ENCODE measurements at regions not wholly inside any gene's neighbourhood (a gene's known extent, or its start where the extent isn't known, plus 50 kb on each side); places are given as distances from the start of the nearest gene placed in this dataset.
"Not testable (repeated sequence)": the region's sequence is repeated elsewhere in the genome, so short reads cannot be mapped to it uniquely, and the experiment has no call there.

GRCh38 chr18:14933964-14934363 is 186.0 kb downstream of the ANKRD30B start:
- Histone ChIP-seq H3K4me1 (no peaks in the 10 kb centered on the region), H3K27me3 (ENCODE audit: low read depth) (peaks cover 19% of the 10 kb centered on the region), H3K4me3 (no peak overlapping the region), H3K36me3 (no peaks in the 10 kb centered on the region), H3K9me3 (replicated peaks) (no peaks in the 10 kb centered on the region), H3K27ac (replicated peaks) (no peak overlapping the region)
- DNase-seq, result no peak
- intact Hi-C loops (cut with micrococcal nuclease), result no loop called here
- no peak for TF ChIP-seq CTCF (IDR thresholded peaks at IDR 0.05; ENCODE audit: borderline replicate concordance)

GRCh38 chr18:14935210-14935609 is 187.2 kb downstream of the ANKRD30B start:
- H3K36me3 ChIP-seq, result no peaks in the 10 kb centered on the region
- H3K9me3 ChIP-seq (replicated peaks), result no peaks in the 10 kb centered on the region
- H3K27me3 ChIP-seq (ENCODE audit: low read depth), result peaks cover 26% of the 10 kb centered on the region
- no peak for DNase-seq
- H3K27ac ChIP-seq (replicated peaks), result no peak overlapping the region
- intact Hi-C loops (cut with micrococcal nuclease), result no loop called here
- TF ChIP-seq CTCF (IDR thresholded peaks at IDR 0.05; ENCODE audit: borderline replicate concordance), result no peak
- H3K4me3 ChIP-seq, result no peak overlapping the region
- no peaks in the 10 kb centered on the region for H3K4me1 ChIP-seq

GRCh38 chr18:14936313-14936712 is 188.3 kb downstream of the ANKRD30B start:
- intact Hi-C loops (cut with micrococcal nuclease), result no loop called here
- peaks cover 30% of the 10 kb centered on the region for H3K27me3 ChIP-seq (ENCODE audit: low read depth)

GRCh38 chr18:14937271-14937670 is 189.3 kb downstream of the ANKRD30B start:
- H3K27ac ChIP-seq (replicated peaks), result no peak overlapping the region
- TF ChIP-seq CTCF (IDR thresholded peaks at IDR 0.05; ENCODE audit: borderline replicate concordance), result no peak
- H3K27me3 ChIP-seq (ENCODE audit: low read depth), result peaks cover 40% of the 10 kb centered on the region
- no peak for DNase-seq
- H3K9me3 ChIP-seq (replicated peaks), result no peaks in the 10 kb centered on the region
- no peaks in the 10 kb centered on the region for H3K36me3 ChIP-seq
- intact Hi-C loops (cut with micrococcal nuclease), result no loop called here
- no peaks in the 10 kb centered on the region for H3K4me1 ChIP-seq
- no peak overlapping the region for H3K4me3 ChIP-seq

More at GRCh38 chr18:14936313-14936712, 188.3 kb downstream of the ANKRD30B start:
- TF ChIP-seq CTCF (IDR thresholded peaks at IDR 0.05; ENCODE audit: borderline replicate concordance), result no peak
- no peaks in the 10 kb centered on the region for H3K36me3 ChIP-seq
- H3K4me3 ChIP-seq, result no peak overlapping the region
- H3K9me3 ChIP-seq (replicated peaks), result no peaks in the 10 kb centered on the region
- DNase-seq, result no peak
- no peaks in the 10 kb centered on the region for H3K4me1 ChIP-seq
- H3K27ac ChIP-seq (replicated peaks), result no peak overlapping the region

- Histone ChIP-seq H3K27me3 (ENCODE audit: low read depth) (peaks cover 40% of the 10 kb centered on the region), H3K36me3 (no peaks in the 10 kb centered on the region), H3K27ac (replicated peaks) (no peak overlapping the region), H3K9me3 (replicated peaks) (no peaks in the 10 kb centered on the region), H3K4me1 (no peaks in the 10 kb centered on the region), H3K4me3 (no peak overlapping the region)
- DNase-seq, result no peak
- no peak for TF ChIP-seq CTCF (IDR thresholded peaks at IDR 0.05; ENCODE audit: borderline replicate concordance)
- intact Hi-C loops (cut with micrococcal nuclease), result no loop called here
Observed at GRCh38 chr18:14939141-14939540, 191.2 kb downstream of the ANKRD30B start.

GRCh38 chr18:14940106-14940505 is 192.1 kb downstream of the ANKRD30B start:
- H3K4me3 ChIP-seq; H3K27ac ChIP-seq (replicated peaks); H3K36me3 ChIP-seq; H3K9me3 ChIP-seq (replicated peaks); DNase-seq; H3K4me1 ChIP-seq; intact Hi-C loops (cut with micrococcal nuclease): not testable (repeated sequence)
- H3K27me3 ChIP-seq (ENCODE audit: low read depth), result peaks cover 43% of the 10 kb centered on the region
